Rectal smooth muscle tissue (tissue), 1 donor: ENCODE measurements at regions not wholly inside any gene's neighbourhood (a gene's known extent, or its start where the extent isn't known, plus 50 kb on each side); places are given as distances from the start of the nearest gene placed in this dataset.

Experiments
- H3K27ac ChIP-seq: one replicate; pipeline ENCODE4 v1.7.0; 2013; ENCODE audit warnings: low read depth, low read length, inconsistent platforms
- H3K27me3 ChIP-seq: one replicate; pipeline ENCODE4 v1.7.0; 2013; ENCODE audit warnings: low read length; ENCODE audit not compliant: control insufficient read depth, insufficient read depth
- H3K36me3 ChIP-seq: one replicate; pipeline ENCODE4 v1.7.0; 2013; ENCODE audit warnings: low read length; ENCODE audit not compliant: control insufficient read depth, insufficient read depth
- H3K4me1 ChIP-seq: one replicate; pipeline ENCODE4 v1.7.0; 2013; ENCODE audit warnings: low read length; ENCODE audit not compliant: control insufficient read depth, insufficient read depth
- H3K4me3 ChIP-seq: one replicate; pipeline ENCODE4 v1.7.0; 2013; ENCODE audit warnings: low read length
- H3K9ac ChIP-seq: one replicate; pipeline ENCODE4 v1.7.0; 2013; ENCODE audit warnings: low read length

- Histone ChIP-seq H3K4me3 (no peak overlapping the region), H3K27me3 (no peaks in the 10 kb centered on the region), H3K36me3 (no peaks in the 10 kb centered on the region), H3K4me1 (no peaks in the 10 kb centered on the region), H3K9ac (no peak overlapping the region), H3K27ac (no peak overlapping the region)
Observed at GRCh38 chr5:106600803-106601202, 1069.9 kb downstream of the EFNA5 start.

GRCh38 chr5:106595864-106596263 lies 1074.9 kb downstream of the EFNA5 start:
- H3K4me3 ChIP-seq, result no peak overlapping the region
- H3K27ac ChIP-seq, result no peak overlapping the region
- no peak overlapping the region for H3K9ac ChIP-seq
- H3K27me3 ChIP-seq, result no peaks in the 10 kb centered on the region
- no peaks in the 10 kb centered on the region for H3K4me1 ChIP-seq
- H3K36me3 ChIP-seq, result no peaks in the 10 kb centered on the region

- no peaks in the 10 kb centered on the region for H3K4me1 ChIP-seq
- H3K27me3 ChIP-seq, result no peaks in the 10 kb centered on the region
- H3K36me3 ChIP-seq, result no peaks in the 10 kb centered on the region
- H3K4me3 ChIP-seq, result no peak overlapping the region
- no peak overlapping the region for H3K9ac ChIP-seq
- H3K27ac ChIP-seq, result no peak overlapping the region
Observed at GRCh38 chr5:106584268-106584667, 1086.5 kb downstream of the EFNA5 start.

- no peak overlapping the region for H3K4me3 ChIP-seq
- H3K9ac ChIP-seq, result no peak overlapping the region
- H3K27ac ChIP-seq, result no peak overlapping the region
- no peaks in the 10 kb centered on the region for H3K36me3 ChIP-seq
- no peaks in the 10 kb centered on the region for H3K4me1 ChIP-seq
- no peaks in the 10 kb centered on the region for H3K27me3 ChIP-seq
Observed at GRCh38 chr5:106578736-106579135, 1092.0 kb downstream of the EFNA5 start.

- no peaks in the 10 kb centered on the region for H3K36me3 ChIP-seq
- H3K9ac ChIP-seq, result no peak overlapping the region
- H3K4me3 ChIP-seq, result no peak overlapping the region
- no peaks in the 10 kb centered on the region for H3K27me3 ChIP-seq
- H3K27ac ChIP-seq, result no peak overlapping the region
- no peaks in the 10 kb centered on the region for H3K4me1 ChIP-seq
Observed at GRCh38 chr5:106574820-106575219, 1095.9 kb downstream of the EFNA5 start.

- Histone ChIP-seq H3K9ac (no peak overlapping the region), H3K27me3 (no peaks in the 10 kb centered on the region), H3K4me3 (no peak overlapping the region), H3K36me3 (no peaks in the 10 kb centered on the region), H3K4me1 (no peaks in the 10 kb centered on the region), H3K27ac (no peak overlapping the region)
Observed at GRCh38 chr5:106566031-106566430, 1104.7 kb downstream of the EFNA5 start.

- H3K4me3 ChIP-seq, result no peak overlapping the region
- H3K27me3 ChIP-seq, result no peaks in the 10 kb centered on the region
- no peaks in the 10 kb centered on the region for H3K36me3 ChIP-seq
- no peak overlapping the region for H3K27ac ChIP-seq
- H3K9ac ChIP-seq, result no peak overlapping the region
- no peaks in the 10 kb centered on the region for H3K4me1 ChIP-seq
Observed at GRCh38 chr5:106545325-106545724, 1125.4 kb downstream of the EFNA5 start.

- no peaks in the 10 kb centered on the region for H3K4me1 ChIP-seq
- H3K9ac ChIP-seq, result no peak overlapping the region
- H3K27me3 ChIP-seq, result no peaks in the 10 kb centered on the region
- H3K27ac ChIP-seq, result no peak overlapping the region
- H3K4me3 ChIP-seq, result no peak overlapping the region
- no peaks in the 10 kb centered on the region for H3K36me3 ChIP-seq
Observed at GRCh38 chr5:106543330-106543729, 1127.4 kb downstream of the EFNA5 start.

- H3K4me3 ChIP-seq, result no peak overlapping the region
- H3K36me3 ChIP-seq, result no peaks in the 10 kb centered on the region
- no peak overlapping the region for H3K9ac ChIP-seq
- H3K27me3 ChIP-seq, result no peaks in the 10 kb centered on the region
- H3K27ac ChIP-seq, result no peak overlapping the region
- H3K4me1 ChIP-seq, result no peaks in the 10 kb centered on the region
Observed at GRCh38 chr5:106530150-106530549, 1140.6 kb downstream of the EFNA5 start.

- no peak overlapping the region for H3K9ac ChIP-seq
- H3K4me1 ChIP-seq, result no peaks in the 10 kb centered on the region
- H3K27me3 ChIP-seq, result no peaks in the 10 kb centered on the region
Observed at GRCh38 chr5:106525438-106525837, 1145.3 kb downstream of the EFNA5 start.

GRCh38 chr5:106523852-106524251 lies 1146.9 kb downstream of the EFNA5 start:
- Histone ChIP-seq H3K9ac (no peak overlapping the region), H3K36me3 (no peaks in the 10 kb centered on the region), H3K27ac (no peak overlapping the region), H3K4me1 (no peaks in the 10 kb centered on the region), H3K27me3 (no peaks in the 10 kb centered on the region), H3K4me3 (no peak overlapping the region)

More at GRCh38 chr5:106525438-106525837, 1145.3 kb downstream of the EFNA5 start:
- H3K36me3 ChIP-seq, result no peaks in the 10 kb centered on the region
- no peak overlapping the region for H3K27ac ChIP-seq
- H3K4me3 ChIP-seq, result no peak overlapping the region

GRCh38 chr5:106522296-106522695 lies 1148.4 kb downstream of the EFNA5 start:
- H3K4me3 ChIP-seq, result no peak overlapping the region
- H3K4me1 ChIP-seq, result no peaks in the 10 kb centered on the region
- H3K36me3 ChIP-seq, result no peaks in the 10 kb centered on the region
- no peak overlapping the region for H3K27ac ChIP-seq
- no peak overlapping the region for H3K9ac ChIP-seq
- H3K27me3 ChIP-seq, result no peaks in the 10 kb centered on the region

- H3K9ac ChIP-seq, result no peak overlapping the region
- H3K36me3 ChIP-seq, result no peaks in the 10 kb centered on the region
- H3K27me3 ChIP-seq, result no peaks in the 10 kb centered on the region
- H3K4me1 ChIP-seq, result no peaks in the 10 kb centered on the region
- no peak overlapping the region for H3K27ac ChIP-seq
- no peak overlapping the region for H3K4me3 ChIP-seq
Observed at GRCh38 chr5:106521701-106522100, 1149.0 kb downstream of the EFNA5 start.
